GM12873 (cell line): ENCODE measurements at regions not wholly inside any gene's neighbourhood (a gene's known extent, or its start where the extent isn't known, plus 50 kb on each side); places are given as distances from the start of the nearest gene placed in this dataset.

Experiments
- CTCF ChIP-seq: IDR thresholded peaks from 2 replicates; pipeline ENCODE4 v1.5.1; 2012; ENCODE audit warnings: low read depth, mild to moderate bottlenecking, moderate library complexity, low read length, control low read depth; ENCODE audit not compliant: insufficient read depth; ENCODE audit errors: missing control alignments

GRCh38 chr5:20537911-20538703 lies 550.1 kb upstream of the CDH18 start:
- no peak for TF ChIP-seq CTCF

GRCh38 chr5:20536813-20537212 lies 548.8 kb upstream of the CDH18 start:
- TF ChIP-seq CTCF = no peak

GRCh38 chr5:20536341-20536740 lies 548.3 kb upstream of the CDH18 start:
- no peak for TF ChIP-seq CTCF

GRCh38 chr5:20528471-20528870 lies 540.5 kb upstream of the CDH18 start:
- no peak for TF ChIP-seq CTCF

- no peak for TF ChIP-seq CTCF
Measured at GRCh38 chr5:20524991-20525529, 537.1 kb upstream of the CDH18 start.

GRCh38 chr5:20522905-20523482 lies 535.0 kb upstream of the CDH18 start:
- no peak for TF ChIP-seq CTCF

- TF ChIP-seq CTCF = no peak
Measured at GRCh38 chr5:20515606-20516005, 527.6 kb upstream of the CDH18 start.
